SK-N-SH (cell line): ENCODE measurements at regions not wholly inside any gene's neighbourhood (a gene's known extent, or its start where the extent isn't known, plus 50 kb on each side); places are given as distances from the start of the nearest gene placed in this dataset.

Experiments used
- EZH2phosphoT487 ChIP-seq: fragments of 200-600 bp; sonication (generic); IDR thresholded peaks from 2 replicates; pipeline ENCODE4 v1.6.1; 2017; ENCODE audit warnings: low read depth, mixed run types, mild to moderate bottlenecking, antibody characterized with exemption, moderate library complexity, borderline replicate concordance
- NFIC ChIP-seq: IDR thresholded peaks from 2 replicates; pipeline ENCODE4 v1.4.0; 2012; ENCODE audit warnings: borderline replicate concordance
- NRF1 ChIP-seq: IDR thresholded peaks from 2 replicates; pipeline ENCODE4 v1.6.1; 2012; ENCODE audit warnings: low read depth, mild to moderate bottlenecking, low read length

- TF ChIP-seq NFIC (no peak), NRF1 (no peak), EZH2phosphoT487 (no peak)
Observed at GRCh38 chr2:66762761-66763160, 327.8 kb downstream of the MEIS1 start.
